ENCODE measurements at regions not wholly inside any gene's neighbourhood (a gene's known extent, or its start where the extent isn't known, plus 50 kb on each side); places are given as distances from the start of the nearest gene placed in this dataset.

DNA sequence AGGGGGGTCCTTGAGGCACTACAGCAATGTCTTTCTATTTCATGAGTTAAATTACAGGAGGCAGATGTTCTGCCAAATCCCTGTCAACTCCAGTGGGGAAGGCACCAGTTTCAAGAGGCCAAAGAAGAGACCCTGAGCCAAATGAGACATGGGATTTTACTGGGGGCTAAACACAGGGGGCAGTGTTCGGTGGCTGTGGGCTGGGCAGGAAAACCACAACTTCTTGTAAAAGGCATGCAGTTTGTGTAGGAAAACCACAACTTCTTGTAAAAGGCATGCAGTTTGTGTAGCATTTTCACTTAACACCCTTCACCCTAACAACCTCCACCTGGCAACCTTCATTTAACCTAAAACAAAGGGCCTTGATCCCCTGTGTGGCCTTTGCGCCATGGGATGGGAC is 61.0 kb downstream of the POLR2M start:
- Mint-ChIP-seq H3K4me3 (no peak overlapping the region), H3K9me3 (no peaks in the 10 kb centered on the region), H3K27ac (no peak overlapping the region), H3K4me1 (ENCODE audit: low read depth in 2 of 2) (peaks cover 7 to 11% of the 10 kb centered on the region in 2 donors), H3K36me3 (no peaks in the 10 kb centered on the region), H3K27me3 (peaks cover 6 to 10% of the 10 kb centered on the region in 2 donors)
- ATAC-seq (no peak), DNase-seq (ENCODE audit: low spot score) (no peak)

DNA sequence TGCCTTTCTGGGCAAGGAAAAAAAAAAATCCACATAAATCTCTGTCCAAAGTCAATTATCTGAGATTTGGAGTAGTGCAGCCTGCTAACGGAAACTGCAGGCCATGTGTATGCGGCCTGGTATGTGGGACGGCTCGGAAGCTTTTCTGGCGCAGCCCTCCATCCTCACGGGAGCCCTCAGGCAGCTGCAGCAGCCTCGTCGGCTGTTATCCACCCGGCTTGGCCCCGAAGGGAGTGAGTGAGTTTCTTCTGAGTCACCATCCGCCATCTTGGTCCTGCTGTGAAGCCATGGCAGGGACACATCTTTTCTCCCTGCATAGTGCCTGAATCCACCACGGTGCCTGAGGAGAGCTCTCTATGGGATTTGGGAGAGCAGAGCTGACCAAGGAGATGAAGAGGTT is 62.8 kb downstream of the POLR2M start:
- DNase-seq (ENCODE audit: low spot score) (no peak), ATAC-seq (no peak)
- peaks cover 2 to 3% of the 10 kb centered on the region in 2 donors for H3K27me3 Mint-ChIP-seq
- no peaks in the 10 kb centered on the region for H3K36me3 Mint-ChIP-seq
- H3K4me3 Mint-ChIP-seq: no peak overlapping the region
- H3K4me1 Mint-ChIP-seq (ENCODE audit: low read depth in 2 of 2): peaks cover 11% of the 10 kb centered on the region in 2 donors
- H3K27ac Mint-ChIP-seq: no peak overlapping the region
- no peaks in the 10 kb centered on the region for H3K9me3 Mint-ChIP-seq

DNA sequence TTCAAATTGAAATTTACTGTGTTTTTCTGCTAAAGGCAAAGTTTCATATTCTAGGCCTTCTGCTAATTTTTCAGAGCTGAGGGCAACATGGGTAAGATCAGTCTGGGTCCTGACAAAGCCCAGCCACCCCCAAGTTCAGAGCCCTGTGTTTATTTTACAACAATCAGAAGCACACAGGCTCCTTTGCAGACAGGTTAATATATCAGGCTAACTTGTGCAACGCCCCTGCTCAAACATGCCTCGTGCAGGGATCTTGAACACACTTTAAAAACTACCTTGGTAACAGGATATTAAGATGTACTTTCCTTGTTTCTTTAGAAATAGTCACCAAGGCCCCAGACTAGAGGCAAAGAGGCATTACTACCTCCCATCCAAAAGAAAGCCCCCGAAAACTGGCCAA is 64.0 kb downstream of the POLR2M start:
- peaks cover 4 to 11% of the 10 kb centered on the region in 2 donors for H3K27me3 Mint-ChIP-seq
- ATAC-seq (no peak), DNase-seq (ENCODE audit: low spot score) (no peak)
- H3K36me3 Mint-ChIP-seq: no peaks in the 10 kb centered on the region
- no peaks in the 10 kb centered on the region for H3K9me3 Mint-ChIP-seq
- H3K4me1 Mint-ChIP-seq (ENCODE audit: low read depth in 2 of 2): peaks cover 11% of the 10 kb centered on the region in 2 donors
- no peak overlapping the region for H3K4me3 Mint-ChIP-seq
- no peak overlapping the region for H3K27ac Mint-ChIP-seq

DNA sequence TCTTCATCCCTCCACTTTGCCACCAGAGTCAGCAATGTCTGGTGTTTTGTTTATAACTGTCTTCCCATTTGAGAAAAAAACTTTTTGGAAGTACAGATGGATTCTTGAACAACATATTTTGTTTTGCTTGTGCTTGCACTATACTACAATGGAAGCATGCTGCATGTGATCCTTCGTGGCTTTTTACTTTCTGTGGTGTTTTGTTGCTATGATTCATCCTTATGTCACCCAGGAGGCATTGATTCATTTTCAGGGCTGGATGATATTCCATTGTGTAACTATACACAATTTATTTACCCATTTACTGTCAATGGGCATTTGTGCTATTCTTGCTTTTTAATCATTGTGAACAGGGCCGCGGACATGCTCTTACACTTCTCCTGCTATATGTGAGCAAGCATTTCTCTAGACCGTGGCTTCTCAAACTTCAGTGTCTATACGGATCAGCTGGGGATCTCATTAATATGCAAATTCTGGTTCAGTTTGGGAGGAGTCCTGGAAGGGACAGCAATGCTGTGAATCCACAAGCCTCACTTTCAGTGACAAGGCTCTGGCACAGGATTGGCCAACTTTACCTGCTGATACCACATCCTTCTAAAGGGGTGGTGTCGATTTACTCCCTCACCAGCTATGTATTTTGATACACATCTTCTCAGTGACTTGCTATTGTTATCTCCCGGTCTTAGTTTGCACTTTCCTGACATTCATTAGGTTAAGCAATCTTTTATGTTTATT is 65.9 kb downstream of the POLR2M start:
- Mint-ChIP-seq H3K27ac (no peak overlapping the region), H3K9me3 (no peaks in the 10 kb centered on the region), H3K4me1 (ENCODE audit: low read depth in 2 of 2) (peaks cover 7 to 8% of the 10 kb centered on the region in 2 donors), H3K4me3 (no peak overlapping the region), H3K27me3 (peaks cover 2 to 11% of the 10 kb centered on the region in 2 donors), H3K36me3 (no peaks in the 10 kb centered on the region)
- DNase-seq (ENCODE audit: low spot score) (no peak), ATAC-seq (peak in 1 of 2 donors; percentile 20)

DNA sequence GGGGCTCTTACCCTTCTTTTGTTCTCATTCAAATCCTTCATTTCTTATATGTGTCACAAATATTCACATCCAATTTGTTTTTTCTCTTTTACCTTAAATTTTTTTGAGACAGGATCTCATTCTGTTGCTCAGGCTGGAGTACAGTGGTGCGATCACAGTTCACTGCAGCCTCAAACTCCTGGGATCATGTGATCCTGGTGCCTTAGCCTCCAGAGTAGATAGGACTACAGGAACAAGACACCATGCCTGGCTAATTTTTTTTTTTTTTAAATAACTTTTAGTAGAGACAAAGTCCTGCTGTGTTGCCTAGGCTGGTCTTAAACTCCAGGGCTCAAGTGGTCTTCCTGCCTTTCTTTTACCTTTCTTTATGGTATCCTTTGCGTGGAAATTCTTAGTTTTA is 66.5 kb downstream of the POLR2M start:
- Mint-ChIP-seq H3K27ac (no peak overlapping the region), H3K4me1 (ENCODE audit: low read depth in 2 of 2) (peaks cover 3 to 7% of the 10 kb centered on the region in 2 donors)

DNA sequence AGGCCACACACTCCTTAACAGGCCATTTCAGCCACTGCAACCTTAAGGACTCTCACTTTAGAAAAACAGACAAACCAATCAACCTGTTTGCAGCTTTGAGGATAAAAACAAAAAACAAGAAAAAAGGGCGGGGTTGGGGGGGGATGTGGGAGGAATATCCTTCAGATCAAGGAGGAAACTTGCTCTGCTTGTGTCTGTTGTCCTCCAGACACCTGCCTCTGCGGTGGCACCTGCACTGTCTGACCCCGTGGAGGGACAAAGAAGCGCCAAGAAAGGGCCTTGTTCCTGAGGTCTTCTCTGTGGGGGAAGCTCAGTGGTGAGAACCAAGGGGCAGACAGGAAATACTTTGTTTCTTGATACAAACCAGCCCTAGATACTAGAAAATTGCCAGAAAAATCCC is 70.5 kb downstream of the POLR2M start:
- Mint-ChIP-seq H3K4me3 (no peak overlapping the region), H3K9me3 (no peaks in the 10 kb centered on the region), H3K36me3 (no peaks in the 10 kb centered on the region), H3K27ac (no peak overlapping the region), H3K4me1 (ENCODE audit: low read depth in 2 of 2) (peaks cover 0 to 7% of the 10 kb centered on the region in 2 donors), H3K27me3 (peaks cover 2 to 11% of the 10 kb centered on the region in 2 donors)
- no peak for ATAC-seq
- DNase-seq (ENCODE audit: low spot score): no peak

More for the DNA sequence above, 66.5 kb downstream of the POLR2M start:
- Mint-ChIP-seq H3K4me3 (no peak overlapping the region), H3K36me3 (no peaks in the 10 kb centered on the region), H3K9me3 (no peaks in the 10 kb centered on the region), H3K27me3 (peaks cover 2 to 11% of the 10 kb centered on the region in 2 donors)
- no peak for ATAC-seq
- no peak for DNase-seq (ENCODE audit: low spot score)

DNA sequence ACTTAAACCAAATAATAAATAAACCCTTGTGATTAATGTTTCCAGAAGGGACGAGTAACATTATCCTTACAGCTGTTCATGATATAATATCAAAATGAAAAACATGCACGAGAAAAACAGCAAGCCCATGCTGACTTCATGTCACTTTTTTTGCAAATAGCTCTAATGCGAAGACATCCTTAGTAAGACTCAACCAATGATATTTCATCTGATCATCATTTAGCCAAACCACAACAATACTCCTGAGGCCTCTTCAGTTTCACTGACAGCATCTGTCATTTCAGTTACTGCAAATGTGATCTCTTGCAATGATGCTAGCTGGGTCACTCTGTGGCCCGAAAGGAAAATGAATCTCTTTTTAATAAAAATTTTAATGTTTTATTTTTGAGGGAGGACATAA is 74.0 kb downstream of the POLR2M start:
- no peak for ATAC-seq
- no peak overlapping the region for H3K27ac Mint-ChIP-seq
- peaks cover 6 to 8% of the 10 kb centered on the region in 2 donors for H3K27me3 Mint-ChIP-seq
- H3K9me3 Mint-ChIP-seq: no peaks in the 10 kb centered on the region
- no peaks in the 10 kb centered on the region for H3K4me1 Mint-ChIP-seq (ENCODE audit: low read depth in 2 of 2)
- H3K4me3 Mint-ChIP-seq: no peak overlapping the region
- H3K36me3 Mint-ChIP-seq: no peaks in the 10 kb centered on the region
- no peak for DNase-seq (ENCODE audit: low spot score)

DNA sequence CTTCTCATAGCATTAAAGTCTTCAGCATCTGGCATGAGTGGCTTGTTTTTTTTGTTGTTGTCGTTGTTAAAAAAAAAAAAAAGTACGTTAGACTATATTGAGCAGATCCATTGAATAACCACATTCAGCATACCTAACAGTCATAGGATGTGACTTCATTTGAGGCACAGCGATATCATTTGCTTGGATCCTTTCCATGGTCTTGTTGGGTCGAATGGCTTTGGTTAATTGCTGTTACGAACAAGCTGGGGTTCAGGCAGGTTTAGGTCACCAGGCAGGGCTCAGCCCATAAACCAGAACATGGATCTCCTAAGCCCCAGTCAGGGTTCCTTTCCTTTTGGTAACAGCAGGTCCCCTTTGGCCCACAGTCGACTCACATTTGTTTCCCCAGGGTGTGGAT is 76.2 kb downstream of the POLR2M start:
- Mint-ChIP-seq H3K27me3 (peaks cover 14 to 24% of the 10 kb centered on the region in 2 donors), H3K9me3 (no peaks in the 10 kb centered on the region)

DNA sequence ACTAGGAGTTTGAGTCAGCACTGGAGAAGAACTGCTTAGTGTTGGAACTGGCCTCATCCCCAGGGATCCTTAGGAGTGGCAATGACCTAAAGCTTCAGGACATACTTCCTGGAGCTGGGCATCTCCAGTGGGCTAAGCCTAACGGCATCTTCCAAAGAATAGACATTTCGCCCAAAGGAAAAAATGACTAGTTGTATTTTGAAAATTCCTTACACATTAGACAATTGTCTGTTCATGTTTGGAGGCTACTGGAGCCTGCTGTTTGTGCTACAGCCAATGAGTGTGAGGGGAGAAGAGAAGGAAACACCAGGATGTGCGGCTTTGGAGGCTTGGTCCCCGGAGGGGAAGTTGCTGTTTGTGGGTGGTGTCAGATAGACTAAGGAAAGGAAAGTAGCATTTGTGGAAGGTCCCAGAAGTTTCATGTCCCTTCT is 77.6 kb downstream of the POLR2M start:
- Mint-ChIP-seq H3K9me3 (no peaks in the 10 kb centered on the region), H3K27ac (no peak overlapping the region), H3K4me3 (no peak overlapping the region), H3K36me3 (no peaks in the 10 kb centered on the region), H3K27me3 (peaks cover 19 to 38% of the 10 kb centered on the region in 2 donors), H3K4me1 (ENCODE audit: low read depth in 2 of 2) (no peaks in the 10 kb centered on the region)
- ATAC-seq (no peak), DNase-seq (ENCODE audit: low spot score) (no peak)

More for the DNA sequence above, 76.2 kb downstream of the POLR2M start:
- no peaks in the 10 kb centered on the region for H3K36me3 Mint-ChIP-seq
- no peak overlapping the region for H3K4me3 Mint-ChIP-seq
- H3K4me1 Mint-ChIP-seq (ENCODE audit: low read depth in 2 of 2): no peaks in the 10 kb centered on the region
- no peak for ATAC-seq
- DNase-seq (ENCODE audit: low spot score): no peak
- H3K27ac Mint-ChIP-seq: no peak overlapping the region

DNA sequence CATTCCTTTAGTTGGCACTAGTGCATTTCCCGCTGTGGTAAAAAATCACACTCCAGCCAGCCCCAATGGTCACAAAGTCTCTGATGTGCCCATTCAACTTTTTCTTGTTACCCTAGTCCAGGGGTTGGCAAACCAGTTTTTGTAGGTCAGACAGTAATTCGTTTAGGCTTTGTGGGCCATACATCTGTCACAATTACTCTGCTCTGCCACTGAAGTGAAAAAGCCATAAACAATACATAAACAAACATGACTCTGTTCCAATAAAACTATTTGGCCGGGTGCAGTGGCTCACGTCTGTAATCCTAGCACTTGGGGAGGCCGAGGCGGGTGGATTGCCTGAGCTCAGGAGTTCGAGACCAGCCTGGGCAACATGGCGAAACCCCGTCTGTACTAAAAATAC is 78.5 kb downstream of the POLR2M start:
- Mint-ChIP-seq H3K4me1 (ENCODE audit: low read depth in 2 of 2) (no peaks in the 10 kb centered on the region), H3K4me3 (no peak overlapping the region), H3K36me3 (no peaks in the 10 kb centered on the region), H3K9me3 (no peaks in the 10 kb centered on the region), H3K27me3 (peaks cover 19 to 39% of the 10 kb centered on the region in 2 donors), H3K27ac (no peak overlapping the region)
- ATAC-seq: no peak
- DNase-seq (ENCODE audit: low spot score): no peak

DNA sequence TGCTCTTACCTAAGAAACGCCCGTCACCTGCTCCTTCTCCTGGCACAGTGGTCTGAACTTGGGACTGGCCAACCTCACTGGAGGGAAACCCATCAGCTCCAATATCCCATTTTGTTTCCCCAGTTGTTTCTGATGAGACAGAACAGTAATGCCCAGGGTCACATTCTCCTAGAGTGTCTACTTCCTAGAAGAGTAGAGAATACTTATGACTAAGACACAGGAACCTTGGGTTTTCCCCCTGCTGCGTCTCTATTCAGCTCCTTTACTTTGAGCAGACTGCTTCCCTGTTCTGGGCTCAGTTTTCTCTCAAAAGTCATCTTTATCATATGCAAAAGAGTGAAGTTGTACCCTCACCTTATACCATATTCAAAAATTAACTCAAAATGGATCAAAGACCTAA is 79.4 kb downstream of the POLR2M start:
- Mint-ChIP-seq H3K9me3 (no peaks in the 10 kb centered on the region), H3K36me3 (no peaks in the 10 kb centered on the region), H3K27me3 (peaks cover 22 to 39% of the 10 kb centered on the region in 2 donors), H3K4me3 (no peak overlapping the region), H3K4me1 (ENCODE audit: low read depth in 2 of 2) (no peaks in the 10 kb centered on the region), H3K27ac (no peak overlapping the region)
- DNase-seq (ENCODE audit: low spot score): no peak
- ATAC-seq: no peak

DNA sequence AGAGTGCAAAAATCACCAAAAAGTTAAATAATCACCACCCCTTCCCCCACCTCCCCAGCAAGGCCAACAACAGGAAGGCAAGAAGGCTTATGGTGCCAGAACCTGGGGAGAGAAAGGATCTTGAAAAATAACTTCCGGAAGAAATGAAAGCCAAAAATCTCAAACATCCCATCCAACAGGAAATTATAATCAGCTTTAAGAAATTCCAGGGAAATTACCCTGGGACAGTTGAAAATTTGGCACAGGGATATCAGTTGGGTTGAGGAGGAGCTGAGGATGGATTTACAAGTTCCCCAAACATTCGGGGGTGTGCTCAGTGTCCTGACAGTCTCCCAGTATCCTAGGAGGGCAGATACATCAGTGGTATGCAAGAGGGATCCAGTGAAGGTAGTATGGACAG is 82.7 kb downstream of the POLR2M start:
- Mint-ChIP-seq H3K4me3 (no peak overlapping the region), H3K27ac (no peak overlapping the region), H3K9me3 (no peaks in the 10 kb centered on the region), H3K36me3 (no peaks in the 10 kb centered on the region), H3K27me3 (peaks cover 22 to 41% of the 10 kb centered on the region in 2 donors), H3K4me1 (ENCODE audit: low read depth in 2 of 2) (no peaks in the 10 kb centered on the region)
- DNase-seq (ENCODE audit: low spot score) (no peak), ATAC-seq (no peak)

DNA sequence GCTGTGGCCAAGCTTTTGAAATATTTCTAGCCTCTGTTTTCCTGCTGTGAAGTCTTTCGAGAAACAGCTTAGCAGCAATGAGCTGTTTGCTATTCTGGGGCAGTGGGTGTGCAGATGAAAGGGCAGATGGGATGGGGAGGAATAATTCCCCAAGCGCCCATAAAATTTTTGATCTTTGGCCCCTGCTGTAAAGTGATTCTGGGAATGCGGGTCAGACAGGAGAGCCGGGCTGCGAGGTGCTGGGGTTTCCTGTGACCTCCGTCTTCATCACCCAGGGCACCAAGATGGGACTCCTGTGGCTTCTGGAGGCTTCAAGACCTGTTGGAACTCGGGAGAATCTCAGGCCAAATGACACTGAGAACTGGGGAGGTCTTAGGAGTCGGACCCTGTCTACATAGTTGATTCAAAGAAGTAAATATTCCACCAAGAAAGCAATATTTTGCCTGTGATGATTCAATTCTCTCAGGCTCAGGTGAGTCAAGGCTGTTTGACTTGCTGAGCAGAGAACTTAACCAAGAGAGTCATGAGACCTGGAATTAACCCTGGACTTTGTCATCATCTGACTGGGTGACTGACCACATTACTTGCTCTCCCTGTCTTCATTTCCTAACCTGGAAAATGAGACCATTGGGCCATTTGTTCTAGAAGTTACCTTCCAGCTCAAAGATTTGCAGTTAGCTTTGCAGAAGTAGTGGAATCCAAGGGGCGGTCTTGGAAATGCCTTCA is 86.4 kb downstream of the POLR2M start:
- no peaks in the 10 kb centered on the region for H3K36me3 Mint-ChIP-seq
- no peaks in the 10 kb centered on the region for H3K4me1 Mint-ChIP-seq (ENCODE audit: low read depth in 2 of 2)
- ATAC-seq (no peak), DNase-seq (ENCODE audit: low spot score) (no peak)
- H3K27me3 Mint-ChIP-seq: peaks cover 11 to 30% of the 10 kb centered on the region in 2 donors
- no peak overlapping the region for H3K4me3 Mint-ChIP-seq
- H3K27ac Mint-ChIP-seq: no peak overlapping the region
- H3K9me3 Mint-ChIP-seq: no peaks in the 10 kb centered on the region

DNA sequence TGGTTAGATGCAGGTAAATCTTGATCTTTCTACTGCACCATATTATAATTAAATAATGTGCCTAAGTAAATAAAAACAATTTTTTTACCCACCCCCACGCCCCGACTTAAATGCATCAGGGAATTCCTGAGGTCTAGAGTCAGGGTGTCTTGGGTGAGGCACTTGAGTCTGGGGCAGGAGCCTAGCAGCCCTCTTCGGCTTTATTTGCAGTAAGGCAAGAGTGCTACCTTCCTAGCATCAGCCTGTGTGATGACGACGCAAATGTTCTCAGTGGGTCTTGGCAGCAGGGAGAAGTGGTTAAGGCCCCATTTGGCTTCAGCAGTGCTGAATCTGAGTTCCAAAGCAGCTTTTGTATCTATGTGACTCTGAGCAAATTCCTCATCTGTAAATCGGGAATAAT is 88.7 kb downstream of the POLR2M start:
- Mint-ChIP-seq H3K4me1 (ENCODE audit: low read depth in 2 of 2) (no peaks in the 10 kb centered on the region), H3K9me3 (no peaks in the 10 kb centered on the region), H3K36me3 (no peaks in the 10 kb centered on the region), H3K4me3 (no peak overlapping the region), H3K27me3 (peaks cover 6 to 17% of the 10 kb centered on the region in 2 donors), H3K27ac (no peak overlapping the region)
- DNase-seq (ENCODE audit: low spot score) (no peak), ATAC-seq (no peak)

Data from natural killer cell treated with Interleukin-12 subunit alpha and Interleukin-12 subunit beta and Interleukin-15 and Interleukin-18, amount 100 ng/mL, for 72 hours (primary cell).